H1 (cell line): ENCODE measurements at regions not wholly inside any gene's neighbourhood (a gene's known extent, or its start where the extent isn't known, plus 50 kb on each side); places are given as distances from the start of the nearest gene placed in this dataset.
"Not testable (repeated sequence)": the region's sequence is repeated elsewhere in the genome, so short reads cannot be mapped to it uniquely, and the experiment has no call there.

Experiments
- CTCF ChIA-PET: fragments of 300-600 bp; sonication (Branson Sonifier 250); formaldehyde crosslinking; loops from one replicate; lab custom pipeline; 2021; ENCODE audit not compliant: partially characterized antibody; lab: Charles Lee
- POLR2A ChIA-PET: fragments of 300-600 bp; sonication (Branson Sonifier 250); formaldehyde crosslinking; loops from one replicate; lab custom pipeline; 2021; ENCODE audit warnings: inconsistent platforms; ENCODE audit not compliant: partially characterized antibody; lab: Charles Lee
- DNase-seq, 2 experiments: peaks; one replicate each; pipeline versions ENCODE4 v3.0.0 to v3.0.0-alpha.2; 2010 to 2022; ENCODE audit warnings: low spot score in 2 of 2, low read depth in 1 of 2, mixed read lengths in 1 of 2
- FAIRE-seq: peaks from 2 replicates; lab custom pipeline; 2011; peaks lifted over from hg19 to GRCh38; lab: Jason Lieb, UNC
- H2AFZ ChIP-seq: 2 replicates; pipeline ENCODE4 v1.8.1; 2012; ENCODE audit warnings: low read length, inconsistent platforms
- H2AK5ac ChIP-seq: 2 replicates; pipeline ENCODE4 v1.6.1; 2013; ENCODE audit warnings: low read depth, low read length
- H2BK120ac ChIP-seq: replicated peaks from 2 replicates; pipeline ENCODE3; 2013; ENCODE audit warnings: low read depth, low read length, inconsistent platforms
- H2BK12ac ChIP-seq: 2 replicates; pipeline ENCODE4 v1.6.1; 2013; ENCODE audit warnings: low read depth, low read length
- H2BK15ac ChIP-seq: 2 replicates; pipeline ENCODE4 v1.6.1; 2013; ENCODE audit warnings: low read length
- H2BK20ac ChIP-seq: 2 replicates; pipeline ENCODE4 v1.6.1; 2013; ENCODE audit warnings: low read length
- H2BK5ac ChIP-seq: 2 replicates; pipeline ENCODE4 v1.6.1; 2013; ENCODE audit warnings: low read depth, low read length
- H3K14ac ChIP-seq: 2 replicates; pipeline ENCODE4 v1.6.1; 2013; ENCODE audit warnings: inconsistent platforms; ENCODE audit not compliant: insufficient read length
- H3K18ac ChIP-seq: 2 replicates; pipeline ENCODE4 v1.6.1; 2013; ENCODE audit warnings: low read length; ENCODE audit errors: extremely low read depth
- H3K23ac ChIP-seq: 2 replicates; pipeline ENCODE4 v1.6.1; 2013; ENCODE audit warnings: inconsistent platforms; ENCODE audit not compliant: insufficient read length
- H3K23me2 ChIP-seq: 2 replicates; pipeline ENCODE4 v1.6.1; 2013; ENCODE audit warnings: low read depth, low read length
- H3K27ac ChIP-seq: 2 replicates; pipeline ENCODE4 v1.6.1; 2011; ENCODE audit warnings: low read depth, low read length, inconsistent platforms
- H3K27me3 ChIP-seq, 4 experiments: replicated peaks in 1 of 4; 1 replicate in 1 of 4; 2 replicates in 3 of 4; pipeline versions ENCODE4 v1.6.1 to v1.8.1; 2011 to 2013; ENCODE audit warnings: low read length in 3 of 4, mild to moderate bottlenecking in 3 of 4, inconsistent platforms in 2 of 4, mixed read lengths in 2 of 4, moderate library complexity in 1 of 4; ENCODE audit not compliant: control insufficient read depth in 3 of 4, insufficient read depth in 3 of 4; ENCODE audit errors: extremely low read depth in 1 of 4
- H3K36me3 ChIP-seq, 4 experiments: 2 replicates each; pipeline versions ENCODE4 v1.6.1 to v1.8.1; 2011 to 2013; ENCODE audit warnings: mild to moderate bottlenecking in 4 of 4, low read length in 3 of 4, moderate library complexity in 2 of 4, control low read depth in 1 of 4, inconsistent platforms in 1 of 4; ENCODE audit not compliant: insufficient read depth in 4 of 4, control insufficient read depth in 2 of 4
- H3K4ac ChIP-seq: replicated peaks from 2 replicates; pipeline ENCODE3; 2013; ENCODE audit warnings: low read length, low read depth, mixed read lengths, inconsistent platforms; ENCODE audit not compliant: insufficient read length
- H3K4me1 ChIP-seq, 4 experiments: replicated peaks in 1 of 4; 1 replicate in 1 of 4; 2 replicates in 3 of 4; pipeline versions ENCODE4 v1.6.1 to v1.8.1; 2011 to 2013; ENCODE audit warnings: low read length in 3 of 4, inconsistent platforms in 2 of 4, mixed read lengths in 1 of 4; ENCODE audit not compliant: insufficient read depth in 4 of 4, control insufficient read depth in 3 of 4
- H3K4me2 ChIP-seq, 2 experiments: 2 replicates each; pipeline versions ENCODE4 v1.6.1 to v1.8.1; 2011 to 2013; ENCODE audit warnings: low read depth in 2 of 2, low read length in 2 of 2, control low read depth in 1 of 2, inconsistent platforms in 1 of 2, mild to moderate bottlenecking in 1 of 2; ENCODE audit not compliant: insufficient read depth in 1 of 2
- H3K4me3 ChIP-seq, 4 experiments: fragments of 200-600, 300-600 bp in 1 of 4; sonication (generic), shearing (Covaris generic), sonication (Bioruptor Twin) in 1 of 4; 2 replicates each; pipeline versions ENCODE4 v1.5.1 to v1.8.1; 2011 to 2016; ENCODE audit warnings: low read length in 4 of 4, low read depth in 3 of 4, control low read depth in 2 of 4, inconsistent platforms in 2 of 4, mild to moderate bottlenecking in 2 of 4, mixed read lengths in 1 of 4, moderate library complexity in 1 of 4; ENCODE audit not compliant: insufficient read depth in 2 of 4; ENCODE audit errors: extremely low read depth in 1 of 4
- H3K56ac ChIP-seq: replicated peaks from 2 replicates; pipeline ENCODE3; 2013; ENCODE audit warnings: low read depth, mild to moderate bottlenecking, mixed read lengths, low read length, inconsistent platforms; ENCODE audit not compliant: insufficient read length
- H3K79me1 ChIP-seq: 2 replicates; pipeline ENCODE4 v1.6.1; 2013; ENCODE audit warnings: low read depth, low read length, control low read depth
- H3K79me2 ChIP-seq, 2 experiments: 2 replicates each; pipeline versions ENCODE4 v1.6.1 to v1.8.1; 2012 to 2013; ENCODE audit warnings: low read length in 2 of 2, mild to moderate bottlenecking in 2 of 2, inconsistent platforms in 1 of 2; ENCODE audit not compliant: insufficient read depth in 2 of 2, control insufficient read depth in 1 of 2
- H3K9ac ChIP-seq, 4 experiments: replicated peaks in 1 of 4; 1 replicate in 1 of 4; 2 replicates in 3 of 4; pipeline versions ENCODE4 v1.6.1 to v1.8.1; 2011 to 2013; ENCODE audit warnings: low read depth in 3 of 4, low read length in 3 of 4, control low read depth in 2 of 4, mild to moderate bottlenecking in 2 of 4, moderate library complexity in 2 of 4, inconsistent platforms in 1 of 4; ENCODE audit errors: extremely low read depth in 1 of 4
- H3K9me3 ChIP-seq, 2 experiments: 2 replicates each; pipeline versions ENCODE4 v1.6.1 to v1.8.1; 2012 to 2013; ENCODE audit warnings: mild to moderate bottlenecking in 2 of 2, moderate library complexity in 2 of 2, control low read depth in 1 of 2, inconsistent platforms in 1 of 2, low read depth in 1 of 2, low read length in 1 of 2, mixed read lengths in 1 of 2; ENCODE audit not compliant: insufficient read depth in 2 of 2
- H4K20me1 ChIP-seq, 2 experiments: replicated peaks in 1 of 2; 2 replicates each; pipeline versions ENCODE3 to v1.8.1; 2011 to 2013; ENCODE audit warnings: inconsistent platforms in 2 of 2, low read length in 2 of 2, mild to moderate bottlenecking in 1 of 2; ENCODE audit not compliant: insufficient read depth in 2 of 2, control insufficient read depth in 1 of 2
- H4K5ac ChIP-seq: 2 replicates; pipeline ENCODE4 v1.6.1; 2013; ENCODE audit warnings: low read length, low read depth, mixed read lengths, inconsistent platforms; ENCODE audit not compliant: insufficient read length
- H4K8ac ChIP-seq: 2 replicates; pipeline ENCODE4 v1.8.0; 2013; ENCODE audit warnings: mild to moderate bottlenecking, moderate library complexity, low read length, inconsistent platforms; ENCODE audit not compliant: insufficient read depth; ENCODE audit errors: extremely low read depth
- H4K91ac ChIP-seq: replicated peaks from 2 replicates; pipeline ENCODE3; 2013; ENCODE audit warnings: low read length, mixed read lengths, inconsistent platforms; ENCODE audit not compliant: insufficient read length
- WGBS, 2 experiments: shearing (Covaris generic) in 1 of 2; methylation state at CpG; one replicate each; pipeline versions ENCODE4 v1.1.6 to v1.1.7; 2013 to 2015; ENCODE audit warnings: low lambda C conversion rate in 2 of 2, mixed read lengths in 2 of 2, inconsistent platforms in 1 of 2, low coverage in 1 of 2, missing lambda C conversion rate in 1 of 2; ENCODE audit not compliant: insufficient replicate concordance in 2 of 2, insufficient coverage in 1 of 2, insufficient read length in 1 of 2; ENCODE audit errors: extremely low coverage in 1 of 2, missing lambda C conversion rate in 1 of 2; 5-methylcytosine and 5-hydroxymethylcytosine counted together

DNA sequence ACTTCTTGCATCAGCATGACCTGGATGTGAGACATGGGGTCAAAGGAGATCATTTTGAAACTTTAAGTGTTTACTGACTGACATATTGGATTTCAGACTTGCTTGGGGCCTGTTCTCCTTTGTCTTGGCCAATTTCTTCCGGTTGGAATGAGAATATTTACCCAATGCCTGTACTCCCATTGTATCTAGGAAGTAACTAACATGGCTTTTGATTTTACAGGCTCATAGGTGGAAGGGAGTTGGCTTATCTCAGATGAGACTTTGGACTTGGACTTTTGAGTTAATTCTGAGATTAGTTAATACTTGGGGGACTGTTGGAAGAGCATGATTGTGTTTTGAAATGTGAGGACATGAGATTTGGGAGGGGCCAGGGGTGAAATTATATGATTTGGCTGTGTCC lies 262.1 kb downstream of the DKK2 start:
- H3K56ac ChIP-seq, H3K79me1 ChIP-seq, H4K91ac ChIP-seq, H3K23ac ChIP-seq, H2AK5ac ChIP-seq, FAIRE-seq, H2BK120ac ChIP-seq, H3K27ac ChIP-seq, H3K79me2 ChIP-seq, H2BK12ac ChIP-seq, H4K5ac ChIP-seq, POLR2A ChIA-PET, H4K20me1 ChIP-seq, H3K14ac ChIP-seq, DNase-seq, H2AFZ ChIP-seq, H3K4ac ChIP-seq, H3K9me3 ChIP-seq, H3K4me2 ChIP-seq, H3K23me2 ChIP-seq, H2BK15ac ChIP-seq, CTCF ChIA-PET, H3K4me3 ChIP-seq, H3K9ac ChIP-seq, H3K18ac ChIP-seq, H3K4me1 ChIP-seq, H3K36me3 ChIP-seq, H3K27me3 ChIP-seq, H2BK20ac ChIP-seq, H2BK5ac ChIP-seq, H4K8ac ChIP-seq: not testable (repeated sequence)
- 100% methylated on average over 1 of the region's 1 CpG; no CpG with 5 or more reads in 1 of the 2 experiments for WGBS, 2 experiments
